ENCODE measurements at regions not wholly inside any gene's neighbourhood (a gene's known extent, or its start where the extent isn't known, plus 50 kb on each side); places are given as distances from the start of the nearest gene placed in this dataset.

- no peaks in the 10 kb centered on the region for H3K79me1 ChIP-seq (ENCODE audit: low read depth in 1 of 2, low read length in 2 of 2)
- CTCF ChIA-PET, result interaction anchor here (0.5 kb wide), 1 partner anchor 87 kb away, joined by 3 read pairs; no protein-coding TSS in a partner anchor
- H3K4me1 ChIP-seq (ENCODE audit: control insufficient read depth, insufficient read depth, low read length), result peaks cover 5% of the 10 kb centered on the region; the same call in 1 of the 2 replicates
- H3K36me3 ChIP-seq (ENCODE audit: control insufficient read depth, insufficient read depth, low read length), result no peaks in the 10 kb centered on the region
- DNase-seq (no peak), ATAC-seq (ENCODE audit: low read depth) (no peak)
- TF ChIP-seq MAZ (IDR thresholded peaks at IDR 0.05; ENCODE audit: borderline replicate concordance, low read depth, low read length) (no peak), USF2 (IDR thresholded peaks at IDR 0.05; ENCODE audit: low read depth, low read length) (no peak), POLR2A (IDR thresholded peaks at IDR 0.05; ENCODE audit: low read depth, low read length) (no peak), NFE2L2 (IDR thresholded peaks at IDR 0.05; ENCODE audit: low read depth, low read length) (no peak), RCOR1 (IDR thresholded peaks at IDR 0.05; ENCODE audit: insufficient replicate concordance, low read length) (no peak), MXI1 (IDR thresholded peaks at IDR 0.05; ENCODE audit: borderline replicate concordance, low read depth, low read length) (no peak), CHD1 (IDR thresholded peaks at IDR 0.05; ENCODE audit: low read depth, low read length) (no peak), RAD21 (IDR thresholded peaks at IDR 0.05; ENCODE audit: low read length) (no peak)
- TF ChIP-seq, protein P1, sequence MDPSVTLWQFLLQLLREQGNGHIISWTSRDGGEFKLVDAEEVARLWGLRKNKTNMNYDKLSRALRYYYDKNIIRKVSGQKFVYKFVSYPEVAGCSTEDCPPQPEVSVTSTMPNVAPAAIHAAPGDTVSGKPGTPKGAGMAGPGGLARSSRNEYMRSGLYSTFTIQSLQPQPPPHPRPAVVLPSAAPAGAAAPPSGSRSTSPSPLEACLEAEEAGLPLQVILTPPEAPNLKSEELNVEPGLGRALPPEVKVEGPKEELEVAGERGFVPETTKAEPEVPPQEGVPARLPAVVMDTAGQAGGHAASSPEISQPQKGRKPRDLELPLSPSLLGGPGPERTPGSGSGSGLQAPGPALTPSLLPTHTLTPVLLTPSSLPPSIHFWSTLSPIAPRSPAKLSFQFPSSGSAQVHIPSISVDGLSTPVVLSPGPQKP (IDR thresholded peaks at IDR 0.05; ENCODE audit: borderline replicate concordance, low read depth, low read length), result no peak
- no peak overlapping the region for H3K27ac ChIP-seq (ENCODE audit: insufficient read depth, low read length)
- no peak overlapping the region for H2AK5ac ChIP-seq (ENCODE audit: low read depth, low read length)
- BruUV-seq (replicated peaks), result no TSS peak
- H4K5ac ChIP-seq (ENCODE audit: low read depth, low read length), result no peak overlapping the region
- intact Hi-C loops (cut with micrococcal nuclease), result no loop called here
- no peak overlapping the region for H2BK15ac ChIP-seq (ENCODE audit: low read depth, low read length)
- H3K9ac ChIP-seq (ENCODE audit: low read depth, low read length), result no peak overlapping the region
- no peak overlapping the region for H3K56ac ChIP-seq (ENCODE audit: extremely low read depth, insufficient read depth, low read length)
- no peak overlapping the region for H2AK9ac ChIP-seq (replicated peaks; ENCODE audit: low read depth, low read length, poor library complexity)
- peaks cover 3% of the 10 kb centered on the region; the same call in 1 of the 2 replicates for H3K9me3 ChIP-seq (ENCODE audit: control insufficient read depth, insufficient read depth, low read length)
- no peak overlapping the region for H2BK120ac ChIP-seq (ENCODE audit: low read depth, low read length)
- H3K27me3 ChIP-seq (ENCODE audit: control insufficient read depth, insufficient read depth, low read length), result peaks cover 26% of the 10 kb centered on the region
- H2BK5ac ChIP-seq (ENCODE audit: low read depth, low read length, poor library complexity, severe bottlenecking), result no peak overlapping the region
- H3K14ac ChIP-seq (replicated peaks; ENCODE audit: low read depth, low read length), result no peak overlapping the region
- no peak overlapping the region for H3K4me3 ChIP-seq (ENCODE audit: insufficient read depth, low read depth, low read length)
- no peak overlapping the region for H3K4ac ChIP-seq (ENCODE audit: low read depth, low read length)
- H4K91ac ChIP-seq (ENCODE audit: insufficient read depth, low read depth, low read length), result no peak overlapping the region
- 100% methylated on average over 1 of the region's 2 CpGs; no CpG with 5 or more reads in 1 of the 2 experiments for WGBS, 2 experiments (ENCODE audit: extremely low coverage in 2 of 2, insufficient read length in 1 of 2)
- no peak overlapping the region for H3K18ac ChIP-seq (ENCODE audit: low read depth, low read length)
- H3K9me1 ChIP-seq (ENCODE audit: insufficient read depth, low read length), result no peaks in the 10 kb centered on the region
- peak overlapping the region; percentile 1 for H2AFZ ChIP-seq (replicated peaks; ENCODE audit: low read length, poor library complexity)
- H4K20me1 ChIP-seq (ENCODE audit: insufficient read depth, low read length), result no peaks in the 10 kb centered on the region
- H3K4me2 ChIP-seq (ENCODE audit: low read depth, low read length), result no peak overlapping the region
- no peak overlapping the region for H2BK20ac ChIP-seq (ENCODE audit: low read depth, low read length)
- no peak overlapping the region for H4K8ac ChIP-seq (ENCODE audit: low read depth in 2 of 2, low read length in 2 of 2)
- H3K23ac ChIP-seq (ENCODE audit: low read depth, low read length), result no peak overlapping the region
- POLR2A ChIA-PET (ENCODE audit: unreplicated experiment), result no interaction called here
- in situ Hi-C loops (cut with MboI; ENCODE audit: low sequenced_read_pairs), result no loop called here
- dilution Hi-C loops (cut with HindIII; ENCODE audit: low sequenced_read_pairs, unreplicated experiment), result no loop called here
Measured at GRCh38 chr3:184655597-184655996, 56.3 kb downstream of the MAGEF1 start.

All from IMR-90 (cell line).